Neural cell (in vitro differentiated cells): ENCODE measurements at regions not wholly inside any gene's neighbourhood (a gene's known extent, or its start where the extent isn't known, plus 50 kb on each side); places are given as distances from the start of the nearest gene placed in this dataset.

Experiments
- CTCF ChIP-seq: fragments of 450-650 bp; IDR thresholded peaks from 2 replicates; pipeline ENCODE4 v1.5.1; 2014; ENCODE audit warnings: antibody characterized with exemption, mild to moderate bottlenecking, moderate library complexity; ENCODE audit not compliant: poor library complexity, severe bottlenecking
- EZH2 ChIP-seq: fragments of 200-600, 300-800 bp; shearing (Covaris generic), sonication (generic); IDR thresholded peaks from 2 replicates; pipeline ENCODE4 v1.6.1; 2014; ENCODE audit warnings: antibody characterized with exemption, low read length, borderline replicate concordance, mild to moderate bottlenecking; ENCODE audit not compliant: insufficient read depth, poor library complexity, severe bottlenecking
- MXI1 ChIP-seq: fragments of 450-650 bp; conservative IDR thresholded peaks from 2 replicates; pipeline ENCODE4 v1.6.1; 2014; ENCODE audit warnings: antibody characterized with exemption, mild to moderate bottlenecking; ENCODE audit not compliant: poor library complexity, severe bottlenecking
- POLR2AphosphoS5 ChIP-seq: IDR thresholded peaks from 2 replicates; pipeline ENCODE4 v1.6.1; 2012
- RAD21 ChIP-seq: fragments of 450-650 bp; conservative IDR thresholded peaks from 2 replicates; pipeline ENCODE4 v1.6.1; 2014; ENCODE audit warnings: antibody characterized with exemption, mild to moderate bottlenecking, moderate library complexity
- REST ChIP-seq: IDR thresholded peaks from 2 replicates; pipeline ENCODE4 v1.6.1; 2012; ENCODE audit warnings: borderline replicate concordance

- no peak for TF ChIP-seq CTCF
- no peak for TF ChIP-seq POLR2AphosphoS5
- no peak for TF ChIP-seq RAD21
- TF ChIP-seq EZH2: no peak
- TF ChIP-seq MXI1: no peak
- no peak for TF ChIP-seq REST
Observed at GRCh38 chr5:106759581-106759980, 911.2 kb downstream of the EFNA5 start.
